ENCODE measurements at regions not wholly inside any gene's neighbourhood (a gene's known extent, or its start where the extent isn't known, plus 50 kb on each side); places are given as distances from the start of the nearest gene placed in this dataset.

DNA sequence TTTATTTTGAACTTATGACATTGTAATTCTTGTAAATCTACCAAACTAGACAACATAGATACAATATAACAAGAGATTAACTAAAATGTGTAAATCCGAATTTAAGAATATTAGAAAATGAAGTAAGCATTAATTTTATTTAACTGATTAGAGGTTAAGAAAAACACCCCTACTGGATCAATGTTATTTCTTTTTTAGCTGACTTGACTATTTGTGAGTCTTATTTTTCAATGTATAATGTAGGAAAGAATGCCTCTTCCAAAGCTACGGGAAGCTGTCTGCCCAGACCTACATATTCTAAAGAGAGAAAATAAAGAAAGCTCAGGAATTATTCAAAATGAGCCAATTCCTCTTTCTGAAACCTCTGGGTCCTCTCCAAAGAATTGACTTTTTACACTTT, 490.8 kb upstream of the CDH7 start:
- Histone ChIP-seq H3K27ac (no peak overlapping the region), H3K4me3 (no peak overlapping the region)
- no peak for DNase-seq (ENCODE audit: low spot score)
- TF ChIP-seq, protein P1, sequence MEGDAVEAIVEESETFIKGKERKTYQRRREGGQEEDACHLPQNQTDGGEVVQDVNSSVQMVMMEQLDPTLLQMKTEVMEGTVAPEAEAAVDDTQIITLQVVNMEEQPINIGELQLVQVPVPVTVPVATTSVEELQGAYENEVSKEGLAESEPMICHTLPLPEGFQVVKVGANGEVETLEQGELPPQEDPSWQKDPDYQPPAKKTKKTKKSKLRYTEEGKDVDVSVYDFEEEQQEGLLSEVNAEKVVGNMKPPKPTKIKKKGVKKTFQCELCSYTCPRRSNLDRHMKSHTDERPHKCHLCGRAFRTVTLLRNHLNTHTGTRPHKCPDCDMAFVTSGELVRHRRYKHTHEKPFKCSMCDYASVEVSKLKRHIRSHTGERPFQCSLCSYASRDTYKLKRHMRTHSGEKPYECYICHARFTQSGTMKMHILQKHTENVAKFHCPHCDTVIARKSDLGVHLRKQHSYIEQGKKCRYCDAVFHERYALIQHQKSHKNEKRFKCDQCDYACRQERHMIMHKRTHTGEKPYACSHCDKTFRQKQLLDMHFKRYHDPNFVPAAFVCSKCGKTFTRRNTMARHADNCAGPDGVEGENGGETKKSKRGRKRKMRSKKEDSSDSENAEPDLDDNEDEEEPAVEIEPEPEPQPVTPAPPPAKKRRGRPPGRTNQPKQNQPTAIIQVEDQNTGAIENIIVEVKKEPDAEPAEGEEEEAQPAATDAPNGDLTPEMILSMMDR (IDR thresholded peaks at IDR 0.05): no peak

DNA sequence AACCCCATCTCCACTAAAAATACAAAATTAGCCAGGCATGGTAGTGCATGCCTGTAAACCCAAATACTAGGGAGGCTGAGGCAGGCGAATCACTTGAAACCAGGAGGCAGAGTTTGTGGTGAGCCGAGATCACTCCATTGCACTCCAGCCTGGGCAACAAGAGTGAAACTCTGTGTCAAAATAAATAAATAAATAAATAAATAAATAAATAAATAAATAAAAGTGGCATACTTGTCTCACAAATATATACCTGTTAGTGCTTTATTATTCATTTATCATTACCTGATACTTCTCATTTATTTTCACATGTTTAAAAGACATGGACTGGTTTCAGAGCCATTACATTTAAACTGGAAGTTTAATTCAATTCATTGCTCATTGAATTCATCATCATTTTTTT, 491.4 kb upstream of the CDH7 start:
- Histone ChIP-seq H3K4me3 (no peak overlapping the region), H3K27ac (no peak overlapping the region)

DNA sequence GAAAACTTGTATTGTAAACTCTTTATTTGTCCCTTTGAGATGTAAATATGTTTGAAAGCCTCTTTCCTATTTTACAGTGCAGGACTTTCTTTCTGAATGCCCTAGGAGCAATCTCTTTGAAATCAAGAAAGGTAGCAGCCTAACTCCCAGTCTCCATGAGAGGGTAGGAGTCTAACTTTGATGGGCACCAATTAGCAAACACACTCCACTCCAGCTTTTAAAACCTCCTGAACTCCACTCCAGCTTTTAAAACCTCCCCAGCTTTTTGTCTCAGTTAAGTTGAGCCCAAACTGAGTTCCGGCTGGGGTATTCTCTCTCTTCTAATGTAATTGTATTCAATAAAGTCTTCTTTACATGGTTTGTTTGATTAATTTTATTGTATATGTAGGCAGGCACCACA, 493.7 kb upstream of the CDH7 start:
- DNase-seq (ENCODE audit: low spot score): no peak
- no peak overlapping the region for H3K4me3 ChIP-seq
- TF ChIP-seq, protein P1 (IDR thresholded peaks at IDR 0.05): no peak
- H3K27ac ChIP-seq: no peak overlapping the region

More for the DNA sequence above, 491.4 kb upstream of the CDH7 start:
- TF ChIP-seq, protein P1 (IDR thresholded peaks at IDR 0.05): no peak
- no peak for DNase-seq (ENCODE audit: low spot score)

DNA sequence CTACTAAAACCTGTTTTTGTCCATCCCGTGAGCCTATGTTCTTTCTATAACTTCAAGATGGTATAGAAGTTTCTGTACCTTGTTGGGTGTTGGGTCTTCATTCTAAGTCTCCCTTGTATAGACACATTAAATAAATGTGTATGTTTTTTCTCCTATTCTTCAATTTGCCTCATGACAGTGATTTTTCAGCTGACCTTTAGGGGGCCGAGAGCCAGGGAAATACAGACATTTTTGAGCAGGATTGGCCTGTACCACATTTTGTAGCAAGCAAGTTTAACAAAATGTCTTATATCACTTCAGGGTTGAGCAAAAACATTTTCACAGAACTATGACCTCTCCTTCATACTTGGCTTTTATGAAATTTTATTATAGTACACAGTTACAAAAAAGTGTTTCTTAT, 495.4 kb upstream of the CDH7 start:
- DNase-seq (ENCODE audit: low spot score): no peak
- Histone ChIP-seq H3K4me3 (no peak overlapping the region), H3K27ac (no peak overlapping the region)
- TF ChIP-seq, protein P1 (IDR thresholded peaks at IDR 0.05): no peak

DNA sequence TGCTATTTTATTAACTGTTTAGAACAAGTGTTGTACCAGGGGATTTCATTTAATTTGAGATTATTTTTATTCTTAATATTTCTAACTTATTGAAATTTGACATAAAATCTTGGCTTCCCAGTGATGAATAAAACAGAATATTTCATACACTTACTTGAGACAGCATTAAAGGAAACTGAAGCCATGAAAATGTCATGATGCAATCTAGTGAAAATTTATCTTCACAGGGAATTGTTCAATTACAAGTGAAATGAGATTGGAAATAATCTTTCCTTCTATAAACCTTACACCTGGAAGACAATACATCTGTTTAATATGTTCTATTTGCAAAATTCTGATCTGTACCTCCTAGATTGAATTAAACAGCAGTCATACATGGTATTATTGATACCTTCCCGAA, 511.0 kb upstream of the CDH7 start:
- no peak for DNase-seq (ENCODE audit: low spot score)
- Histone ChIP-seq H3K4me3 (no peak overlapping the region), H3K27ac (no peak overlapping the region)
- TF ChIP-seq, protein P1 (IDR thresholded peaks at IDR 0.05): no peak

DNA sequence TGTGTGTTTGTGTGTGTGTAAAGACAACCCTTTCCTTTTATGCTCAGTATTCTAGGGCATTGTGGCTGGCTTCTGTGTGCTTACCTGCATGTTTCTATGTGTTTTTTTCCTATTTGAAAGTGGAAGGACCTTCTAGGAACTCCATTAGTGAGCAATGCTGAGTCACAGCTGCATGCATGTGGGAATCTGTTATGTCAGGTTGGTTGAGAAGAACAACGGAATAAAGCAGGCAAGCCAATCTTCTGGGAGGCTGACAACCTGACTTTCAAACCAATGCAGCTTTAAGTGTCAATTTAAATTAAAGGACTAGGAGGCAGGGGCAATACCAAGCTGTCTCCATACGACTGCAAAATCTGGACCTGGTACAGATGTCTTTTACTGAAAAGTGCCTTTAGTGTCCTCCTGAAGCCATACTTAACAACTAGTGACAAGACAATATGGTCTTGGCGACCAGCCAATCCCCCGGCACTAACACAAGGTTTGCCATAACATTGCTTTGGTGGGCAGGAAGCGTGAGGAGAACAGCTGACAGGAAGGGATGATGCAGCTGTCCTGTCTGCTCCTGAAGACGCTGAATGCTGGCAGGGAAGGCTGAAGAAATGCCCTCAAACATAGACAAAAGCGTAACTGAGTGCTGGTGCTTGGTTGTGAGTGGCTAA, 514.7 kb upstream of the CDH7 start:
- DNase-seq (ENCODE audit: low spot score): no peak
- TF ChIP-seq, protein P1 (IDR thresholded peaks at IDR 0.05): no peak
- Histone ChIP-seq H3K4me3 (no peak overlapping the region), H3K27ac (no peak overlapping the region)

DNA sequence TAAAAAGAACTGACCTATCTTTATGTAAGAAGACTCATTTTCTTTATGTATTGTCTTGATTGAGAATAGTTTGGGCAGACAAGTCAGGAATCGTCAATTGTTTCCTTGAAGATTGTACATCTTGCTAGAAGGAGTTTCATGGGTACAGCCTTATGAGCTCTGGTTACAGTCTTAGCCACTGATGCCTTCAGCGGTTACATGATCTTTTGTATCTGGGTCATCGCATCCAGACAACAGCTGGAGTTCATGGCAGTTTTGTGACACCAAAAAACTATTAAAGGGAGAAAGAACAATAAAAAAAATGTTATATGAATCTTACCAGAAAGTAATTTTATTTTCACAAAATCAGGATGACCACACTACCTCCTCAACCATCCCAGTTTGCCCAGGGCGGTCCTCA, 520.5 kb upstream of the CDH7 start:
- H3K4me3 ChIP-seq: no peak overlapping the region
- TF ChIP-seq, protein P1 (IDR thresholded peaks at IDR 0.05): no peak
- no peak overlapping the region for H3K27ac ChIP-seq
- DNase-seq (ENCODE audit: low spot score): no peak

Measured in coronary artery (tissue), 2 donors.